Vagina (tissue), 2 donors: ENCODE measurements at regions not wholly inside any gene's neighbourhood (a gene's known extent, or its start where the extent isn't known, plus 50 kb on each side); places are given as distances from the start of the nearest gene placed in this dataset.

Source experiments
- DNase-seq, 2 donors: peaks; one replicate each; pipeline ENCODE4 v3.0.0-alpha.2; 2017; ENCODE audit errors: extremely low spot score in 2 of 2
- H3K27ac ChIP-seq: fragments of 200-600 bp; sonication (generic); one replicate; pipeline ENCODE4 v1.5.1; 2019
- H3K27me3 ChIP-seq: fragments of 200-600 bp; sonication (generic); one replicate; pipeline ENCODE4 v1.5.1; 2019
- H3K36me3 ChIP-seq, 2 donors: fragments of 200-600 bp; sonication (generic); one replicate each; pipeline ENCODE4 v1.5.1; 2017 to 2019
- H3K4me1 ChIP-seq: fragments of 200-600 bp; sonication (generic); one replicate; pipeline ENCODE4 v1.5.1; 2019
- H3K4me3 ChIP-seq, 2 donors: fragments of 200-600 bp; sonication (generic); 1 replicate in 1 of 2; 2 replicates in 1 of 2; pipeline ENCODE4 v1.5.1; 2016 to 2019
- H3K9me3 ChIP-seq: fragments of 200-600 bp; sonication (generic); one replicate; pipeline ENCODE4 v1.5.1; 2019
- CTCF ChIP-seq, 3 experiments: fragments of 450-650 bp in 2 of 3; fragments of 200-600 bp in 1 of 3; sonication (generic) in 1 of 3; IDR thresholded peaks; one replicate each; pipeline ENCODE4 v1.5.1; 2017 to 2019; ENCODE audit warnings: antibody characterized with exemption in 3 of 3, mild to moderate bottlenecking in 2 of 3, moderate library complexity in 2 of 3
- POLR2A ChIP-seq, 2 donors: fragments of 450-650 bp; IDR thresholded peaks; one replicate each; pipeline ENCODE4 v1.6.1; 2017; ENCODE audit warnings: antibody characterized with exemption in 2 of 2, mild to moderate bottlenecking in 2 of 2, moderate library complexity in 2 of 2
- POLR2AphosphoS5 ChIP-seq, 2 donors: sonication (generic); formaldehyde crosslinking; IDR thresholded peaks; one replicate each; pipeline ENCODE4 v1.9.0; 2017; ENCODE audit warnings: antibody characterized with exemption in 2 of 2, mild to moderate bottlenecking in 2 of 2, low read depth in 1 of 2; ENCODE audit not compliant: insufficient read depth in 1 of 2
- intact Hi-C: fragments of 100-400 bp; cut with DNase I; formaldehyde crosslinking; loops from one replicate; pipeline ENCODE4 v1.15.1; 2023

GRCh38 chr10:58048936-58049335 lies 218.8 kb downstream of the IPMK start:
- no peak for TF ChIP-seq POLR2AphosphoS5 (IDR thresholded peaks at IDR 0.05; ENCODE audit: insufficient read depth in 1 of 2, low read depth in 1 of 2)
- TF ChIP-seq CTCF (IDR thresholded peaks at IDR 0.05) = no peak
- TF ChIP-seq POLR2A (IDR thresholded peaks at IDR 0.05) = no peak

GRCh38 chr10:58044072-58044471 lies 223.6 kb downstream of the IPMK start:
- no peak for DNase-seq
- H3K27ac ChIP-seq = no peak overlapping the region
- no peaks in the 10 kb centered on the region for H3K36me3 ChIP-seq
- no peaks in the 10 kb centered on the region for H3K9me3 ChIP-seq
- no peaks in the 10 kb centered on the region for H3K27me3 ChIP-seq
- no peak overlapping the region for H3K4me3 ChIP-seq
- H3K4me1 ChIP-seq = no peaks in the 10 kb centered on the region
- no peak for TF ChIP-seq CTCF (IDR thresholded peaks at IDR 0.05)
- no peak for TF ChIP-seq POLR2AphosphoS5 (IDR thresholded peaks at IDR 0.05; ENCODE audit: insufficient read depth in 1 of 2, low read depth in 1 of 2)
- no peak for TF ChIP-seq POLR2A (IDR thresholded peaks at IDR 0.05)
- intact Hi-C loops = no loop called here

More at GRCh38 chr10:58048936-58049335, 218.8 kb downstream of the IPMK start:
- H3K27ac ChIP-seq = no peak overlapping the region
- H3K4me1 ChIP-seq = no peaks in the 10 kb centered on the region
- no peak for DNase-seq
- no peaks in the 10 kb centered on the region for H3K9me3 ChIP-seq
- H3K4me3 ChIP-seq = no peak overlapping the region
- H3K27me3 ChIP-seq = no peaks in the 10 kb centered on the region
- intact Hi-C loops = no loop called here
- H3K36me3 ChIP-seq = no peaks in the 10 kb centered on the region

GRCh38 chr10:58041901-58042300 lies 225.8 kb downstream of the IPMK start:
- no peaks in the 10 kb centered on the region for H3K27me3 ChIP-seq
- no peak for DNase-seq
- H3K36me3 ChIP-seq = no peaks in the 10 kb centered on the region
- no peak overlapping the region for H3K4me3 ChIP-seq
- intact Hi-C loops = no loop called here
- H3K9me3 ChIP-seq = no peaks in the 10 kb centered on the region
- no peaks in the 10 kb centered on the region for H3K4me1 ChIP-seq
- TF ChIP-seq CTCF (IDR thresholded peaks at IDR 0.05) (no peak), POLR2AphosphoS5 (IDR thresholded peaks at IDR 0.05; ENCODE audit: insufficient read depth in 1 of 2, low read depth in 1 of 2) (no peak), POLR2A (IDR thresholded peaks at IDR 0.05) (no peak)
- H3K27ac ChIP-seq = no peak overlapping the region

- intact Hi-C loops = no loop called here
Measured at GRCh38 chr10:58030208-58030607, 237.5 kb downstream of the IPMK start.

More at GRCh38 chr10:58030208-58030607, 237.5 kb downstream of the IPMK start:
- Histone ChIP-seq H3K27ac (no peak overlapping the region), H3K27me3 (no peaks in the 10 kb centered on the region), H3K4me1 (no peaks in the 10 kb centered on the region), H3K9me3 (no peaks in the 10 kb centered on the region), H3K36me3 (no peaks in the 10 kb centered on the region), H3K4me3 (no peak overlapping the region)
- TF ChIP-seq CTCF (IDR thresholded peaks at IDR 0.05) (no peak), POLR2AphosphoS5 (IDR thresholded peaks at IDR 0.05; ENCODE audit: insufficient read depth in 1 of 2, low read depth in 1 of 2) (no peak), POLR2A (IDR thresholded peaks at IDR 0.05) (no peak)
- no peak for DNase-seq
